OCI-LY1 (cell line): ENCODE measurements at regions not wholly inside any gene's neighbourhood (a gene's known extent, or its start where the extent isn't known, plus 50 kb on each side); places are given as distances from the start of the nearest gene placed in this dataset.

Experiments
- CTCF ChIP-seq: fragments of 200-600 bp; sonication (generic), shearing (Covaris generic); IDR thresholded peaks from 2 replicates; pipeline ENCODE4 v1.5.1; 2017; ENCODE audit warnings: mild to moderate bottlenecking, antibody characterized with exemption, low read length, moderate library complexity, mixed read lengths
- EZH2 ChIP-seq: fragments of 200-600 bp; sonication (generic), shearing (Covaris generic); IDR thresholded peaks from 2 replicates; pipeline ENCODE4 v1.8.0; 2017; ENCODE audit warnings: borderline replicate concordance, mixed run types, mild to moderate bottlenecking, antibody characterized with exemption, low read length, moderate library complexity, mixed read lengths

- TF ChIP-seq EZH2 (no peak), CTCF (no peak)
These were observed 242.3 kb downstream of the FSIP2 start for GRCh38 chr2:185980944-185981343.
